Uterus (tissue), 2 donors: ENCODE measurements at regions not wholly inside any gene's neighbourhood (a gene's known extent, or its start where the extent isn't known, plus 50 kb on each side); places are given as distances from the start of the nearest gene placed in this dataset.

ENCODE experiments used
- POLR2A ChIP-seq, 2 donors: fragments of 450-650 bp; IDR thresholded peaks; one replicate each; pipeline ENCODE4 v1.6.1; 2016; ENCODE audit warnings: antibody characterized with exemption in 2 of 2, mild to moderate bottlenecking in 1 of 2, moderate library complexity in 1 of 2
- TF ChIP-seq, protein P1 (sequence below), 4 experiments: fragments of 200-600 bp in 2 of 4; fragments of 450-650 bp in 2 of 4; sonication (generic) in 2 of 4; IDR thresholded peaks; one replicate each; pipeline ENCODE4 v1.5.1; 2016 to 2019; ENCODE audit warnings: antibody characterized with exemption in 4 of 4, mild to moderate bottlenecking in 2 of 4, moderate library complexity in 1 of 4

DNA sequence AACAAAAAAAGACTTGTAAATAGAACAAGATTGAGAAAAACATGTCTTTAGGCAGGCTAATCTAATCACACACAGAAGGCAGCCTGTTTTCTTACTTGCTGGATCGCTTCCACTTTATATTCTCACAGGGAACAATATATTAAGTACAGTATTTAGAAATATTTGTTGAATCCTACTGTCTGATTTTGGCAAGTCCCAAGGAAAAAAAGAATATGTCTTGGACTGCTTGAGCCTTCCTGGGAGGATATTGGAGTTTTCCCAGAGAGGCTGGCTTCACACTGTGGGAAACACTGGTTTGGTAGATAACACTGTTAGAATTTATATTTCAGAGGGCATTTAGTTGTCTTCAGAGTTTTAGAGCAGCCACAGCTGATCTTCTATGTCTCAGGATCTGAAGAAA is 229.7 kb downstream of the PRL start:
- no peak for TF ChIP-seq POLR2A (IDR thresholded peaks at IDR 0.05)
- TF ChIP-seq, protein P1, sequence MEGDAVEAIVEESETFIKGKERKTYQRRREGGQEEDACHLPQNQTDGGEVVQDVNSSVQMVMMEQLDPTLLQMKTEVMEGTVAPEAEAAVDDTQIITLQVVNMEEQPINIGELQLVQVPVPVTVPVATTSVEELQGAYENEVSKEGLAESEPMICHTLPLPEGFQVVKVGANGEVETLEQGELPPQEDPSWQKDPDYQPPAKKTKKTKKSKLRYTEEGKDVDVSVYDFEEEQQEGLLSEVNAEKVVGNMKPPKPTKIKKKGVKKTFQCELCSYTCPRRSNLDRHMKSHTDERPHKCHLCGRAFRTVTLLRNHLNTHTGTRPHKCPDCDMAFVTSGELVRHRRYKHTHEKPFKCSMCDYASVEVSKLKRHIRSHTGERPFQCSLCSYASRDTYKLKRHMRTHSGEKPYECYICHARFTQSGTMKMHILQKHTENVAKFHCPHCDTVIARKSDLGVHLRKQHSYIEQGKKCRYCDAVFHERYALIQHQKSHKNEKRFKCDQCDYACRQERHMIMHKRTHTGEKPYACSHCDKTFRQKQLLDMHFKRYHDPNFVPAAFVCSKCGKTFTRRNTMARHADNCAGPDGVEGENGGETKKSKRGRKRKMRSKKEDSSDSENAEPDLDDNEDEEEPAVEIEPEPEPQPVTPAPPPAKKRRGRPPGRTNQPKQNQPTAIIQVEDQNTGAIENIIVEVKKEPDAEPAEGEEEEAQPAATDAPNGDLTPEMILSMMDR (IDR thresholded peaks at IDR 0.05) = no peak
